ENCODE measurements at regions not wholly inside any gene's neighbourhood (a gene's known extent, or its start where the extent isn't known, plus 50 kb on each side); places are given as distances from the start of the nearest gene placed in this dataset.
"Not testable (repeated sequence)": the region's sequence is repeated elsewhere in the genome, so short reads cannot be mapped to it uniquely, and the experiment has no call there.

- POLR2A ChIA-PET, result no interaction called here
- Mint-ChIP-seq H3K4me1 (ENCODE audit: low read depth) (no peaks in the 10 kb centered on the region), H3K27me3 (ENCODE audit: low read depth) (no peaks in the 10 kb centered on the region), H3K9me3 (ENCODE audit: insufficient read depth) (no peaks in the 10 kb centered on the region), H3K36me3 (ENCODE audit: low read depth) (no peaks in the 10 kb centered on the region), H3K27ac (no peak overlapping the region), H3K4me3 (no peak overlapping the region)
- ATAC-seq (no peak), DNase-seq (no peak)
- CTCF ChIA-PET, result no interaction called here
Measured at GRCh38 chr18:1353025-1353424, 448.4 kb downstream of the ADCYAP1 start.

DNA sequence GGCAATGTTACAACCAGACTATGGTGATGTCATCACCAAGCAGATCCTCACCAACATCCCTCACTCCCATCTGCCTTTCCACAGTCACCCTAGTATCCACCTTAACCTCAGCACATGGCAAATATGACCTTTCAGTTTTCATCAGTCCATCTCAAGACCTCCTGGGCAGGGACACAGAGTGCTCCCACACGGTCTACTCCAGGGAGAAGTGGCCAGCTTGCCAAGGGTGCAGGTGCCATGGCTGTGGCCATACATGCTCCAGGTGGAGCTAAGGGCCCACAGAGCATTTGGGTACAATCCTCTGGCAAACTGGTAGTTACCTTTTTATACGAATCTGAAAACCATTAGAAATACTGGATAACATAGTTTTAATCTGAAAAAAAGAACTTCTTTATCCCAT is 453.1 kb downstream of the ADCYAP1 start:
- H3K9me3 Mint-ChIP-seq (ENCODE audit: insufficient read depth), result no peaks in the 10 kb centered on the region

DNA sequence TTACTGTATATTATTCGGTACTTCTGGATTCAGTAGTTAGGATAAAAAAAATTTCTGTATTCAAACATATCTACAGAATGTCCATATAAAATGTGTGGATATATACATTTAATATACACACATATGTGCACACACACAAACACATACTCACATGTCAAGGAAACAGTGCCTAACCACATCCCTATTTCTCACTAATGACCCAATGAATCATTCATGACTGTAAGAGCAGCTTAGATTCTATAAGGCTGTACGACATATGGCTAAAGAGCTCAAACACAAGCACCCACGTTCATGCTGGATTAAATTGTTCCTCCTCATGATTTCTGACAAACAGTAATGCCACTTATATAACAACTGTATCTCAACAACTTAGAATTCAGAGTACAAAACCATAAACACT is 457.3 kb downstream of the ADCYAP1 start:
- no peak overlapping the region for H3K4me3 Mint-ChIP-seq
- H3K9me3 Mint-ChIP-seq (ENCODE audit: insufficient read depth), result no peaks in the 10 kb centered on the region
- no peak for DNase-seq
- H3K36me3 Mint-ChIP-seq (ENCODE audit: low read depth), result no peaks in the 10 kb centered on the region
- POLR2A ChIA-PET, result no interaction called here
- H3K27me3 Mint-ChIP-seq (ENCODE audit: low read depth), result no peaks in the 10 kb centered on the region
- H3K4me1 Mint-ChIP-seq (ENCODE audit: low read depth), result no peaks in the 10 kb centered on the region
- ATAC-seq, result no peak
- H3K27ac Mint-ChIP-seq, result no peak overlapping the region
- CTCF ChIA-PET, result no interaction called here

More for the DNA sequence above, 453.1 kb downstream of the ADCYAP1 start:
- H3K4me3 Mint-ChIP-seq, result no peak overlapping the region
- ATAC-seq, result no peak
- CTCF ChIA-PET, result no interaction called here
- H3K36me3 Mint-ChIP-seq (ENCODE audit: low read depth), result no peaks in the 10 kb centered on the region
- no peak for DNase-seq
- H3K27ac Mint-ChIP-seq, result no peak overlapping the region
- POLR2A ChIA-PET, result no interaction called here
- no peaks in the 10 kb centered on the region for H3K27me3 Mint-ChIP-seq (ENCODE audit: low read depth)
- no peaks in the 10 kb centered on the region for H3K4me1 Mint-ChIP-seq (ENCODE audit: low read depth)

DNA sequence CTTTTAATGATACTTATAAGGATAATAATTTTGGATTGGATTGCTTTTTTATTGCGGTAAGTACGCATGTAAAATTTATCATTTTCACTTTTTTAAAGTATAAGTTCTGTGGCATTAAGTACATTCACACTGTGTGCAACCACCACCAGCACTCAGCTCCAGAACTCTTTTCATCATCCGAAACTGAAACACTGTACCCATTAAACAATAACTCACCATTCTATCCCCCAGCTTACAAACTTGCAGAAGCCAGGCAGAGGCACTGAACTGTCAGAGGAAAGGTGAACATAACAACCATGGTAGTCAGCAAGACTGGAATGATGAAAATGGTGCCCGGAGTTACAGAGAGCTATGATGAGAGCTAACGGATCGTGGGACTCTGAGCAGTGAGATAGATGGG is 465.9 kb downstream of the ADCYAP1 start:
- POLR2A ChIA-PET, result no interaction called here

GRCh38 chr18:1371724-1372123 is 467.1 kb downstream of the ADCYAP1 start:
- no peaks in the 10 kb centered on the region for H3K4me1 Mint-ChIP-seq (ENCODE audit: low read depth)

More for the DNA sequence above, 465.9 kb downstream of the ADCYAP1 start:
- Mint-ChIP-seq H3K9me3 (ENCODE audit: insufficient read depth) (no peaks in the 10 kb centered on the region), H3K36me3 (ENCODE audit: low read depth) (no peaks in the 10 kb centered on the region), H3K4me3 (no peak overlapping the region), H3K4me1 (ENCODE audit: low read depth) (no peaks in the 10 kb centered on the region), H3K27me3 (ENCODE audit: low read depth) (no peaks in the 10 kb centered on the region), H3K27ac (no peak overlapping the region)
- CTCF ChIA-PET, result no interaction called here
- ATAC-seq (no peak), DNase-seq (no peak)

DNA sequence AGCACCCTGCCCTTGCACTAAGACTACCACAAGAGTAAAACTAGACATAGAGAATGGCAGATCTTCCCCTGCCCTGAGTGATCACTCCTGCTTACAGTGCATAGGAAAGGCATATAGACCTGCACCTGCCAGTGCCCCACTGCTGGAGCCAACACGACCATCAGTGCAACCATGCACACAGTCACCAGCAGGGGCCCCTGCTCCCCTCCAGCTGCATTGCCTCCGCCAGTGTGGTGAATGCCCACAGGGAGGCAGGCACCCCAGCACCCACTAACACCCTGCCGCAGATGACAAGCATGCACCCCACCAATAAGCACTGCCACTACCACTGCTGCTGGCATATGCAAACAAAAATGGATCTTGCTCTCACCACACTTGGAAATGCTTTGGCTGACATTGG is 478.8 kb downstream of the ADCYAP1 start:
- CTCF ChIA-PET, result no interaction called here
- ATAC-seq, result no peak
- no peak for DNase-seq
- Mint-ChIP-seq H3K4me1 (ENCODE audit: low read depth) (no peaks in the 10 kb centered on the region), H3K27me3 (ENCODE audit: low read depth) (no peaks in the 10 kb centered on the region), H3K9me3 (ENCODE audit: insufficient read depth) (peaks cover 17% of the 10 kb centered on the region), H3K4me3 (no peak overlapping the region), H3K27ac (no peak overlapping the region), H3K36me3 (ENCODE audit: low read depth) (no peaks in the 10 kb centered on the region)
- POLR2A ChIA-PET, result no interaction called here

More at GRCh38 chr18:1371724-1372123, 467.1 kb downstream of the ADCYAP1 start:
- Mint-ChIP-seq H3K4me3 (no peak overlapping the region), H3K36me3 (ENCODE audit: low read depth) (no peaks in the 10 kb centered on the region), H3K27me3 (ENCODE audit: low read depth) (no peaks in the 10 kb centered on the region), H3K9me3 (ENCODE audit: insufficient read depth) (no peaks in the 10 kb centered on the region), H3K27ac (no peak overlapping the region)
- POLR2A ChIA-PET, result no interaction called here
- no peak for DNase-seq
- ATAC-seq, result no peak
- CTCF ChIA-PET, result no interaction called here

DNA sequence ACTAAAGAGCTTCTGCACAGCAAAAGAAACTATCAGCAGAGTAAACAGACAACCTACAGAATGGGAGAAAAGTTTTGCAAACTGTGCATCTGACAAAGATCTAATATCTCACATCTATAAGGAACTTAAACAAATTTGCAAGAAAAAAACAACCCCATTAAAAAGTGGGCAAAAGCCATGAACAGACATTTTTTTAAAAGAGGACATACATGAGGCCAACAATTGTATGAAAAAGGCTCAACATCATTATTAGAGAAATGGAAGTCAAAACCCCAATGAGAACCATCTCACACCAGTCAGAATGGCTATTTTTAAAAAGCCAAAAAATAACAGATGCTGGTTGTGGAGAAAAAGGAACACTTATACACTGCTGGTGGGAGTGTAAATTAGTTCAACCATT is 483.8 kb downstream of the ADCYAP1 start:
- CTCF ChIA-PET; DNase-seq; H3K27me3 Mint-ChIP-seq (ENCODE audit: low read depth); POLR2A ChIA-PET; H3K4me3 Mint-ChIP-seq; H3K27ac Mint-ChIP-seq; H3K4me1 Mint-ChIP-seq (ENCODE audit: low read depth); ATAC-seq; H3K36me3 Mint-ChIP-seq (ENCODE audit: low read depth): not testable (repeated sequence)
- H3K9me3 Mint-ChIP-seq (ENCODE audit: insufficient read depth), result peaks cover 17% of the 10 kb centered on the region

- POLR2A ChIA-PET, result no interaction called here
- ATAC-seq (no peak), DNase-seq (no peak)
- H3K4me3 Mint-ChIP-seq, result no peak overlapping the region
- H3K9me3 Mint-ChIP-seq (ENCODE audit: insufficient read depth), result no peaks in the 10 kb centered on the region
- CTCF ChIA-PET, result no interaction called here
- no peaks in the 10 kb centered on the region for H3K27me3 Mint-ChIP-seq (ENCODE audit: low read depth)
- no peaks in the 10 kb centered on the region for H3K36me3 Mint-ChIP-seq (ENCODE audit: low read depth)
- no peak overlapping the region for H3K27ac Mint-ChIP-seq
- no peaks in the 10 kb centered on the region for H3K4me1 Mint-ChIP-seq (ENCODE audit: low read depth)
Measured at GRCh38 chr18:1392046-1392445, 487.4 kb downstream of the ADCYAP1 start.

DNA sequence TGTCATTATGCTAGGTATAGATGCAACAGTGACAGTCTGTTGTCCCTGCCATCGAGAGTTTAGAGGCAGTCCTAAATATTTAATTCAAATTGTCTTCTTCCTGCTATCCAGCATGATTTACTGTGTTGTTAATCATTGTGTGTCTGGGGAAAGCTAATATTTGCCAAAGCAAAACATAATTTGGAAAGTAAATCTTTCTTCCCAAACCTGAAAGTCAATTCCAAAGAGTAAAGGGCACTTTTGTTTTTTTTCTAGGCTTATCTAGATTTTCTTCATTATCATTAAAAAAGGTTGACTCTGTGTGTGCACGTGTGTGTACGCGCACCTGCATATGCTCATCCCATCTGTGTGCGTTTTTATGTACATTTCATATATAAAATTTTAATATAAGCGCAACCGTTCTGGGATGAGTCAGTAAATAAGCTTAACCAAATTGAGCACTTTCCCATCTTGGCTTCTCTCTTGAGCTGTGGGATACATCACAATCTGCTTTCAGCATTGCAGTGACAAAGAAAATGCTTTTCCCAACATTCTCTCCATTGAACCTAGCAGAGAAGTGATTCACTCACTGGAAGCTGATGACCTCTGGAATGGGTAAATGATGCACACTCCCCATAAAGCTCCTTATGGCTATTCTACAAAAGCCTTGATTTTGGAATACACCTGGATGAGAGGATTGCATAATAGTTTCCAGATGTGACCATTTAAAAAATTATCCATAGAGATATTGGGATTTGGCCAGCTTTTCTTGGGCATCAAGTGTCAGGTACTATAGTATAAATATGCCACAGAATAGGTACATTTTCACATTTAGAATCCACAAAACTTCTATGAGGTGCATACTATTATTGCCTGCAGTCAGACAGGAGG is 488.4 kb downstream of the ADCYAP1 start:
- DNase-seq, result no peak
- H3K27ac Mint-ChIP-seq, result no peak overlapping the region
- no peak for ATAC-seq
- ChIA-PET CTCF (interaction anchor here (0.8 kb wide), 1 partner anchor 480 kb away, joined by 3 read pairs; no protein-coding TSS in a partner anchor), POLR2A (no interaction called here)
- no peaks in the 10 kb centered on the region for H3K27me3 Mint-ChIP-seq (ENCODE audit: low read depth)
- H3K4me3 Mint-ChIP-seq, result no peak overlapping the region
- no peaks in the 10 kb centered on the region for H3K9me3 Mint-ChIP-seq (ENCODE audit: insufficient read depth)
- no peaks in the 10 kb centered on the region for H3K36me3 Mint-ChIP-seq (ENCODE audit: low read depth)
- no peaks in the 10 kb centered on the region for H3K4me1 Mint-ChIP-seq (ENCODE audit: low read depth)

DNA sequence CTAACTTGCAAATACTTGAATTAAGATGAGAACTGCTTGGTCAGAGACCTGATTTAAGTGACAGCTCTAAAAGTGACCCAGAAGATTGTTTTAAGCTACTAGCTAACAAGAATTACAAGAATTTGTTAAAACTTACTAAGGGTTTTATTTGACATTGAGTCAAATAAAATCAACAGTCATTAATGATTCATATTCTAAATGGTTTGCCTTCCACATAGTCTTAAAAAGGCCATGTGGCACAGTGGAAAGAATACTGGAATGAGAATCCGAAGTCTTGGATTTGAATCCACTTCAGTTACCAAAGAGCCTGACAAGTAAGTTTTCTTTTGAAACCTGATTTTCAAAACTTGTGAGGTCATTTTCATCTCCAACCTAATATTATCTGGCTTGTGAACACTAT is 489.3 kb downstream of the ADCYAP1 start:
- POLR2A ChIA-PET, result no interaction called here
- CTCF ChIA-PET, result interaction anchor here (0.8 kb wide), 1 partner anchor 479 kb away, joined by 3 read pairs; no protein-coding TSS in a partner anchor
- Mint-ChIP-seq H3K36me3 (ENCODE audit: low read depth) (no peaks in the 10 kb centered on the region), H3K9me3 (ENCODE audit: insufficient read depth) (no peaks in the 10 kb centered on the region), H3K27ac (no peak overlapping the region), H3K4me3 (no peak overlapping the region), H3K4me1 (ENCODE audit: low read depth) (no peaks in the 10 kb centered on the region), H3K27me3 (ENCODE audit: low read depth) (no peaks in the 10 kb centered on the region)
- no peak for DNase-seq
- no peak for ATAC-seq

GRCh38 chr18:1394426-1394825 is 489.8 kb downstream of the ADCYAP1 start:
- no peak for ATAC-seq
- Mint-ChIP-seq H3K36me3 (ENCODE audit: low read depth) (no peaks in the 10 kb centered on the region), H3K4me3 (no peak overlapping the region), H3K9me3 (ENCODE audit: insufficient read depth) (no peaks in the 10 kb centered on the region), H3K27ac (no peak overlapping the region), H3K4me1 (ENCODE audit: low read depth) (no peaks in the 10 kb centered on the region), H3K27me3 (ENCODE audit: low read depth) (no peaks in the 10 kb centered on the region)
- ChIA-PET POLR2A (no interaction called here), CTCF (no interaction called here)
- no peak for DNase-seq

- no peaks in the 10 kb centered on the region for H3K4me1 Mint-ChIP-seq (ENCODE audit: low read depth)
- CTCF ChIA-PET, result no interaction called here
- H3K36me3 Mint-ChIP-seq (ENCODE audit: low read depth), result no peaks in the 10 kb centered on the region
- no peak overlapping the region for H3K4me3 Mint-ChIP-seq
- POLR2A ChIA-PET, result no interaction called here
- no peaks in the 10 kb centered on the region for H3K9me3 Mint-ChIP-seq (ENCODE audit: insufficient read depth)
- H3K27me3 Mint-ChIP-seq (ENCODE audit: low read depth), result no peaks in the 10 kb centered on the region
- ATAC-seq (no peak), DNase-seq (no peak)
- no peak overlapping the region for H3K27ac Mint-ChIP-seq
Measured at GRCh38 chr18:1394966-1395365, 490.3 kb downstream of the ADCYAP1 start.

DNA sequence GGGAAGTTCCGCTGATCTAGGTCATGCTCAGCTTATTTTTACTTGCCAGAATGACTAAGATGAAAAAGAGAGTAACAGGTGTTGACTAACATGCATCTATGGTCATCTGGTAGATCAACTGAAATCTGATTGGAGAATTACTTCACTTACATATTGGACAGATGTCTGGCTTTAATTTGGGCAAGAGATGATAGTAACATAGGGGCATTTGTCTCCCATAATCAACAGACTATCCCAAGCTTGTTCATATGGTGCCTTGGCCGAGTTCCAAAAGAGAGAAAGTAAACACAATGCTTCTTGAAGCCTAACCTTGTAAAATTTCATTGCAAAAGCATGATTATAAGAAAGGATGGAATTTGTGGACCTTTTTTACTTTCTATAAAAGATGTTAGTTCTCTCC is 503.7 kb downstream of the ADCYAP1 start:
- ChIA-PET POLR2A (no interaction called here), CTCF (no interaction called here)
- H3K4me3 Mint-ChIP-seq, result no peak overlapping the region
- H3K36me3 Mint-ChIP-seq (ENCODE audit: low read depth), result no peaks in the 10 kb centered on the region
- ATAC-seq, result no peak
- H3K27me3 Mint-ChIP-seq (ENCODE audit: low read depth), result no peaks in the 10 kb centered on the region
- H3K27ac Mint-ChIP-seq, result no peak overlapping the region
- no peak for DNase-seq
- H3K4me1 Mint-ChIP-seq (ENCODE audit: low read depth), result no peaks in the 10 kb centered on the region
- H3K9me3 Mint-ChIP-seq (ENCODE audit: insufficient read depth), result peaks cover 3% of the 10 kb centered on the region

Measured in activated CD8-positive, alpha-beta T cell treated with anti-CD3 and anti-CD28 coated beads, Interleukin-2, amount 10 ng/mL, durations not matched to agents 7 days and 5 days (primary cell).